OCI-LY1 (cell line): ENCODE measurements at regions not wholly inside any gene's neighbourhood (a gene's known extent, or its start where the extent isn't known, plus 50 kb on each side); places are given as distances from the start of the nearest gene placed in this dataset.

ENCODE experiments used
- H2AFZ ChIP-seq: fragments of 200-600 bp; sonication (generic), shearing (Covaris generic); 2 replicates; pipeline ENCODE4 v1.6.0; 2014; ENCODE audit warnings: antibody characterized with exemption, mild to moderate bottlenecking, low read length
- H3F3A ChIP-seq: fragments of 200-600 bp; sonication (generic), shearing (Covaris generic); 2 replicates; pipeline ENCODE4 v1.6.0; 2014; ENCODE audit warnings: mild to moderate bottlenecking, antibody characterized with exemption, low read length, moderate library complexity; ENCODE audit not compliant: insufficient read depth
- H3K27ac ChIP-seq: fragments of 200-600 bp; sonication (generic); 2 replicates; pipeline ENCODE4 v1.5.1; 2014; ENCODE audit warnings: low read length, mixed run types, mild to moderate bottlenecking, low read depth; ENCODE audit not compliant: poor library complexity, severe bottlenecking
- H3K27me3 ChIP-seq: fragments of 200-600 bp; sonication (generic); 2 replicates; pipeline ENCODE4 v1.6.0; 2014; ENCODE audit warnings: antibody characterized with exemption, mild to moderate bottlenecking, low read length, moderate library complexity; ENCODE audit not compliant: insufficient read depth
- H3K36me3 ChIP-seq: fragments of 200-600 bp; sonication (generic); 2 replicates; pipeline ENCODE4 v1.6.1; 2014; ENCODE audit warnings: mild to moderate bottlenecking, antibody characterized with exemption, low read length, moderate library complexity, mixed read lengths; ENCODE audit not compliant: insufficient read depth
- H3K4me1 ChIP-seq: fragments of 200-600 bp; sonication (generic); 2 replicates; pipeline ENCODE4 v1.5.1; 2014; ENCODE audit warnings: mild to moderate bottlenecking, low read length, moderate library complexity; ENCODE audit not compliant: insufficient read depth, severe bottlenecking
- H3K4me2 ChIP-seq: fragments of 200-600 bp; sonication (generic), shearing (Covaris generic); 2 replicates; pipeline ENCODE4 v1.6.1; 2014; ENCODE audit warnings: low read length
- H3K4me3 ChIP-seq: fragments of 200-600 bp; sonication (generic); 2 replicates; pipeline ENCODE4 v1.5.1; 2014; ENCODE audit warnings: low read length, low read depth, mild to moderate bottlenecking, mixed read lengths; ENCODE audit not compliant: poor library complexity, severe bottlenecking
- H3K79me2 ChIP-seq: fragments of 200-600 bp; shearing (Covaris generic); 2 replicates; pipeline ENCODE4 v1.6.1; 2016; ENCODE audit warnings: mixed run types, low read length, mixed read lengths; ENCODE audit not compliant: insufficient read depth
- H3K9ac ChIP-seq: fragments of 200-600 bp; sonication (generic), shearing (Covaris generic); 2 replicates; pipeline ENCODE4 v1.6.1; 2014; ENCODE audit warnings: mild to moderate bottlenecking, low read length, mixed read lengths
- H3K9me2 ChIP-seq: fragments of 200-600 bp; sonication (generic), shearing (Covaris generic); 2 replicates; pipeline ENCODE4 v1.6.1; 2014; ENCODE audit warnings: low read depth, mild to moderate bottlenecking, low read length, mixed read lengths
- H3K9me3 ChIP-seq: fragments of 200-600 bp; shearing (Covaris generic); 2 replicates; pipeline ENCODE4 v1.6.1; 2014; ENCODE audit warnings: low read length, mixed read lengths
- H4K20me1 ChIP-seq: fragments of 200-600 bp; sonication (generic), shearing (Covaris generic); 2 replicates; pipeline ENCODE4 v1.6.0; 2016; ENCODE audit warnings: mild to moderate bottlenecking, low read length; ENCODE audit not compliant: insufficient read depth
- EZH2 ChIP-seq: fragments of 200-600 bp; sonication (generic), shearing (Covaris generic); IDR thresholded peaks from 2 replicates; pipeline ENCODE4 v1.8.0; 2017; ENCODE audit warnings: borderline replicate concordance, mixed run types, mild to moderate bottlenecking, antibody characterized with exemption, low read length, moderate library complexity, mixed read lengths
- TF ChIP-seq, protein P1 (sequence below): fragments of 200-600 bp; sonication (generic), shearing (Covaris generic); IDR thresholded peaks from 2 replicates; pipeline ENCODE4 v1.5.1; 2017; ENCODE audit warnings: mild to moderate bottlenecking, antibody characterized with exemption, low read length, moderate library complexity, mixed read lengths

DNA sequence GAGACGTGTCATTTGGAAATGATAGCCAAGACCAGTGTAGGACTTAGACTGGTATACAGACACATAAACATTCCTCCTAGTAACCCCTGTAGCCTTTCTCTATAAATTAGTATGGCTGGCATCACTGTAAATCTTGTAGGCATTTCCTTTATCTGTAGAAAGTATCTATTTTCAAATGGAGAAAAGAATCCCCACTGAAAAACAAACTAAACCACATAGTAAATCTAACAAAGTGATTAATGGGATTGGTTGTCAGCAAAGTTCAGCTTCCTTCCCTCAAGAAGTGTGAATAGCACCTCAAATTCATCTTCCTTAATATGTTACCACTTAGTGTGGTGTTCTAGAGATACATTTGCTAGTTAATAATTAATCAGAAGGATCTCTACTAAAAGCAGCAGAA is 119.4 kb upstream of the NBEA start:
- Histone ChIP-seq H4K20me1 (no peaks in the 10 kb centered on the region), H3K9me3 (no peaks in the 10 kb centered on the region), H3F3A (no peaks in the 10 kb centered on the region), H3K9me2 (no peaks in the 10 kb centered on the region), H3K4me1 (no peaks in the 10 kb centered on the region), H3K36me3 (no peaks in the 10 kb centered on the region), H3K27me3 (no peaks in the 10 kb centered on the region), H3K4me2 (no peak overlapping the region), H3K79me2 (no peaks in the 10 kb centered on the region), H3K27ac (no peak overlapping the region), H3K4me3 (no peak overlapping the region), H3K9ac (no peak overlapping the region), H2AFZ (no peak overlapping the region)
- TF ChIP-seq, protein P1, sequence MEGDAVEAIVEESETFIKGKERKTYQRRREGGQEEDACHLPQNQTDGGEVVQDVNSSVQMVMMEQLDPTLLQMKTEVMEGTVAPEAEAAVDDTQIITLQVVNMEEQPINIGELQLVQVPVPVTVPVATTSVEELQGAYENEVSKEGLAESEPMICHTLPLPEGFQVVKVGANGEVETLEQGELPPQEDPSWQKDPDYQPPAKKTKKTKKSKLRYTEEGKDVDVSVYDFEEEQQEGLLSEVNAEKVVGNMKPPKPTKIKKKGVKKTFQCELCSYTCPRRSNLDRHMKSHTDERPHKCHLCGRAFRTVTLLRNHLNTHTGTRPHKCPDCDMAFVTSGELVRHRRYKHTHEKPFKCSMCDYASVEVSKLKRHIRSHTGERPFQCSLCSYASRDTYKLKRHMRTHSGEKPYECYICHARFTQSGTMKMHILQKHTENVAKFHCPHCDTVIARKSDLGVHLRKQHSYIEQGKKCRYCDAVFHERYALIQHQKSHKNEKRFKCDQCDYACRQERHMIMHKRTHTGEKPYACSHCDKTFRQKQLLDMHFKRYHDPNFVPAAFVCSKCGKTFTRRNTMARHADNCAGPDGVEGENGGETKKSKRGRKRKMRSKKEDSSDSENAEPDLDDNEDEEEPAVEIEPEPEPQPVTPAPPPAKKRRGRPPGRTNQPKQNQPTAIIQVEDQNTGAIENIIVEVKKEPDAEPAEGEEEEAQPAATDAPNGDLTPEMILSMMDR, result no peak
- TF ChIP-seq EZH2, result no peak

DNA sequence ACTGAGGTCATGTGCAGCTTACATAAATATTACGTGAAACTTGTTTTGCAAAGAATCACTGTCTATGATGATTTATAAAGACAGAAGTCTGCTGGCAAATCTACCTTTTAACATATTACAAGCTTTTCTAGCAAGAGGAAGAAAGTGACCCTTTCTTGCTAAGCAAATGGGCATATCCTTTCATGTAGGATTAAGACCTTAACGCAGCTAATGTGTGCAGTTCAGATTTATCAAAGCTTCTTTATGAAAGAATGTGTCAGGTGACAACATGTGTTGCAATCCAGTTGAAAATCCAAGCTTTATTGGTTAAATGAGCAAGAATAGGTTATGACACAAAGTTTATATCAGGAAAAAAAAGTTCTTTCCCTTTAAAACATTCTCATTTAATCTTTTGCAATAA is 115.6 kb upstream of the NBEA start:
- H3K79me2 ChIP-seq, result no peaks in the 10 kb centered on the region
- no peak overlapping the region for H3K4me2 ChIP-seq
- no peak overlapping the region for H2AFZ ChIP-seq
- H3K27me3 ChIP-seq, result no peaks in the 10 kb centered on the region
- no peaks in the 10 kb centered on the region for H3F3A ChIP-seq
- H3K9ac ChIP-seq, result no peak overlapping the region
- no peaks in the 10 kb centered on the region for H3K4me1 ChIP-seq
- no peaks in the 10 kb centered on the region for H3K9me2 ChIP-seq
- no peaks in the 10 kb centered on the region for H3K36me3 ChIP-seq
- H3K27ac ChIP-seq, result no peak overlapping the region
- H3K4me3 ChIP-seq, result no peak overlapping the region
- H4K20me1 ChIP-seq, result no peaks in the 10 kb centered on the region
- TF ChIP-seq, protein P1, result no peak
- no peaks in the 10 kb centered on the region for H3K9me3 ChIP-seq

DNA sequence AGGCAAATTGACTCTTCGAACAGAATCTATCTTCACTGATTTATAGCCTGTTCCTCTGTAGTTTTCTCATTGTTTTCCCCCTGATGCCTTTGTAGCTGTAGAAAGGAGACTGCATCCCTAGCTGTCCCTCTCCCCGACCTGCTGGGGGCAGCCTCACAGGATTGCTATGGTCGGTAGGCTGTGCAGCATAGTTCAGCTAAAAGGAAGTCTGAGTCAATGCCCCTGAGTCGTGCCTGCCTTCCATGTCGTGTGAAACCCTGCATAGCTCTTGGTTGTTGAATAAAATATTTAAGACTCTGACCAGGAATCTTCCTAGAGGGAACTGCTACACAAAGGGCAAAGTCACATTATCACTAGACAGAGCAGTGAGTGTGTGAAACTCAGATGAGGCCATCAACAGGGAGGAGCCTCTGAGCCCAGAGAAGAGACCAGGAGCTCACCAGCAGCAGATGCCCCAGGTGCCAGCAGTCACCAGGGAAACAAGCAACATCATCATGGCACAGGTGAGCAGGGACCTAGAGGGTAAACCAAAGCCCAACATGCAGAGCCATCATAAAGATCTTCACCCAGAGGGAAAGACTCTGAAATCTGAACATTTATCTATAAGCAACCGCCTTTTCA is 108.4 kb upstream of the NBEA start:
- Histone ChIP-seq H4K20me1 (no peaks in the 10 kb centered on the region), H3K27ac (no peak overlapping the region), H3K27me3 (no peaks in the 10 kb centered on the region), H2AFZ (no peak overlapping the region), H3K4me3 (no peak overlapping the region), H3K9me2 (no peaks in the 10 kb centered on the region), H3K4me2 (no peak overlapping the region), H3K9ac (no peak overlapping the region), H3K9me3 (no peaks in the 10 kb centered on the region), H3K36me3 (no peaks in the 10 kb centered on the region), H3F3A (no peaks in the 10 kb centered on the region), H3K4me1 (no peaks in the 10 kb centered on the region), H3K79me2 (no peaks in the 10 kb centered on the region)
- no peak for TF ChIP-seq EZH2
- TF ChIP-seq, protein P1, result peak; percentile 24
